Hematopoietic multipotent progenitor cell treated with erythropoietin and hydrocortisone succinate and interleukin-3 and kit ligand, for 4 days (in vitro differentiated cells): ENCODE measurements at regions not wholly inside any gene's neighbourhood (a gene's known extent, or its start where the extent isn't known, plus 50 kb on each side); places are given as distances from the start of the nearest gene placed in this dataset.
A peak's percentile ranks its signal among the peaks of the same experiment; 100 is the strongest.

Experiments
- DNase-seq: peaks from one replicate; pipeline ENCODE4 v3.0.0-alpha.2; 2015

GRCh38 chr19:41495589-41495988 is 52.6 kb downstream of the ERICH4 start:
- DNase-seq = no peak

GRCh38 chr19:41499899-41500298 is 56.9 kb downstream of the ERICH4 start:
- no peak for DNase-seq

GRCh38 chr19:41500443-41500842 is 57.5 kb downstream of the ERICH4 start:
- DNase-seq = no peak

GRCh38 chr19:41501854-41502253 is 58.9 kb downstream of the ERICH4 start:
- no peak for DNase-seq

- no peak for DNase-seq
Measured at GRCh38 chr19:41505105-41505504, 62.1 kb downstream of the ERICH4 start.

GRCh38 chr19:41510484-41510883 is 65.5 kb upstream of the CEACAM21 start:
- DNase-seq = no peak

- DNase-seq = no peak
Measured at GRCh38 chr19:41511628-41512027, 64.3 kb upstream of the CEACAM21 start.

- no peak for DNase-seq
Measured at GRCh38 chr19:41515015-41515652, 60.8 kb upstream of the CEACAM21 start.

GRCh38 chr19:41516292-41517171 is 59.4 kb upstream of the CEACAM21 start:
- peak; percentile 60 for DNase-seq

- DNase-seq = no peak
Measured at GRCh38 chr19:41518141-41518540, 57.8 kb upstream of the CEACAM21 start.

GRCh38 chr19:41521138-41521930 is 54.6 kb upstream of the CEACAM21 start:
- DNase-seq = peak; percentile 31

- DNase-seq = peak; percentile 53
Measured at GRCh38 chr19:41521931-41522555, 53.9 kb upstream of the CEACAM21 start.

GRCh38 chr19:41525989-41526388 is 50.0 kb upstream of the CEACAM21 start:
- no peak for DNase-seq
